ENCODE measurements at regions not wholly inside any gene's neighbourhood (a gene's known extent, or its start where the extent isn't known, plus 50 kb on each side); places are given as distances from the start of the nearest gene placed in this dataset.

GRCh38 chr1:86260476-86260875 is 103.9 kb upstream of the COL24A1 start:
- TF ChIP-seq, protein P1, sequence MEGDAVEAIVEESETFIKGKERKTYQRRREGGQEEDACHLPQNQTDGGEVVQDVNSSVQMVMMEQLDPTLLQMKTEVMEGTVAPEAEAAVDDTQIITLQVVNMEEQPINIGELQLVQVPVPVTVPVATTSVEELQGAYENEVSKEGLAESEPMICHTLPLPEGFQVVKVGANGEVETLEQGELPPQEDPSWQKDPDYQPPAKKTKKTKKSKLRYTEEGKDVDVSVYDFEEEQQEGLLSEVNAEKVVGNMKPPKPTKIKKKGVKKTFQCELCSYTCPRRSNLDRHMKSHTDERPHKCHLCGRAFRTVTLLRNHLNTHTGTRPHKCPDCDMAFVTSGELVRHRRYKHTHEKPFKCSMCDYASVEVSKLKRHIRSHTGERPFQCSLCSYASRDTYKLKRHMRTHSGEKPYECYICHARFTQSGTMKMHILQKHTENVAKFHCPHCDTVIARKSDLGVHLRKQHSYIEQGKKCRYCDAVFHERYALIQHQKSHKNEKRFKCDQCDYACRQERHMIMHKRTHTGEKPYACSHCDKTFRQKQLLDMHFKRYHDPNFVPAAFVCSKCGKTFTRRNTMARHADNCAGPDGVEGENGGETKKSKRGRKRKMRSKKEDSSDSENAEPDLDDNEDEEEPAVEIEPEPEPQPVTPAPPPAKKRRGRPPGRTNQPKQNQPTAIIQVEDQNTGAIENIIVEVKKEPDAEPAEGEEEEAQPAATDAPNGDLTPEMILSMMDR (IDR thresholded peaks at IDR 0.05), result no peak
- Mint-ChIP-seq H3K4me1 (ENCODE audit: low read depth) (peaks cover 10% of the 10 kb centered on the region; the same call in 1 of the 2 replicates), H3K27me3 (ENCODE audit: insufficient read depth) (peaks cover 2% of the 10 kb centered on the region; the same call in 1 of the 2 replicates), H3K36me3 (ENCODE audit: low read depth) (no peaks in the 10 kb centered on the region), H3K27ac (no peak overlapping the region), H3K9me3 (no peaks in the 10 kb centered on the region), H3K4me3 (no peak overlapping the region)
- no peak for DNase-seq

DNA sequence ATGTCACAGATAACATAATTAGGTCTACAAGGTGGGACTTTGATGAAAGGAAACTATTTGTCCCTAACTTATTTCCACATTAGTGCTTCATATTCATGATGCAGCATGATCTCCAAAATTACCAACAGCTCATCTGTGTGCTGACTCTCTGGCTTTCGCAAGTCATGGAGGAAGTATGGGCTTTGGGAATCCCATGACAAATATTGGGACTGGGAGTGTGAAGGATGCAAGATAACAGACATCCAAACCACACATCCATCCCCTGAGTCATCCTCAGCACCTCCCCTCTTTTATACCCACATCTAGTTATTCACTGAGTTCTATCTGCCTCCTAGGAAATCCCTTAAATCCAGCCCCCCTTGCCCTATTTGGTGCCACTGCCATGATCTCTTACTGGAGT is 102.8 kb upstream of the COL24A1 start:
- H3K27ac Mint-ChIP-seq, result no peak overlapping the region
- H3K36me3 Mint-ChIP-seq (ENCODE audit: low read depth), result no peaks in the 10 kb centered on the region
- peaks cover 10% of the 10 kb centered on the region; the same call in 1 of the 2 replicates for H3K4me1 Mint-ChIP-seq (ENCODE audit: low read depth)
- TF ChIP-seq, protein P1 (IDR thresholded peaks at IDR 0.05), result no peak
- no peak for DNase-seq
- H3K27me3 Mint-ChIP-seq (ENCODE audit: insufficient read depth), result peaks cover 2% of the 10 kb centered on the region
- H3K9me3 Mint-ChIP-seq, result no peaks in the 10 kb centered on the region
- H3K4me3 Mint-ChIP-seq, result no peak overlapping the region

DNA sequence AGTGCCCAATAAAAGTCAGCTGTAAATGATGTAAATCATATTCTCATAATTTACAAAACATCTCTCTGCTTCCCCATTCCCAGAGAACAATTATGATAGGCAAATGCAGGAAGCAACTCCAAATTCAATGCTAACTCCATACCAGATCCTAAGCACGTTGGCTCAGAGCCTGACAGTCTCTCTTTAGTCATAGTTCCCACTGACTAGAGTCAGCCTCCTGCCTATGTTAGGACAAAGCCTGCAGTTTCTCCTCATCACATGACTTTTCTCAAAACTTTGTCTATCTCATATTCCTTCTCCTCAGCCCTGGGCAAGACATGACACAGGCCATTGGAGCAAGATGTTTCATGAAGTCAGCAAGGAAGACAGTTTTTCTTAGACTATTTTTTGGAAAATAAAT is 101.5 kb upstream of the COL24A1 start:
- no peak for DNase-seq
- Mint-ChIP-seq H3K27ac (no peak overlapping the region), H3K36me3 (ENCODE audit: low read depth) (no peaks in the 10 kb centered on the region), H3K27me3 (ENCODE audit: insufficient read depth) (peaks cover 2% of the 10 kb centered on the region), H3K9me3 (no peaks in the 10 kb centered on the region), H3K4me1 (ENCODE audit: low read depth) (peaks cover 7% of the 10 kb centered on the region; the same call in 1 of the 2 replicates), H3K4me3 (no peak overlapping the region)
- TF ChIP-seq, protein P1 (IDR thresholded peaks at IDR 0.05), result no peak

DNA sequence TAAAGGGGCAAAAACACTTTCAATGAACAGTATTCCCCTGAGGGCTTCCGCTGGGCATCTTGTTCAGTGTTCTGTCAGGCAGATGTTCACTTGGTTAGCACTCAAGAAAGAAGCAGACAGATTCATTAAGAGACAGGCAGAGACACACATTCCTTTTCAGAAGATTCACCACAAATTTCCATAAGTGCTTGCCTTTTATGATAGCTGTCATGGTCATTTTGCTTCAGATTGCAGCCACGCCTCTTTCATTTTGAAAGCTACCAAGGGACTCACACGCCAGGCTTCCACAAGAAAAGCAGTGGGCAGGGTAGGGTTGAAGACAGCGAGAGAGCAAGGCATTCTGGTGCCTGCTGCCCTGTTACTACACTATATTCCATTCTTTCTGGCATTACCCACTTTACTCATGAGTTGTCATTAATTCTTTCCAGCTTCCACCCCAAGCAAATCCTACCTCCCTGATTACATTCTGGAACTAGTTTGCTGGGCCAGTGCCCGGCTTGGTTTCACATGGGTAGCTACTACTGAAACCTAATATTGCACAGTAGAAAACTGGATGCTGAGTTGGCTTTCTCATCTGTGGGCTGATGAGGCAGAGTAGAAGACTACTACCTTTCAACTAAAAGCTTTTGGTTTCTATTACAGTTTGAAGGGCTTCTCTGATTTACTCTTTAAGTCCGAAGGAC is 91.2 kb upstream of the COL24A1 start:
- Mint-ChIP-seq H3K27me3 (ENCODE audit: insufficient read depth) (peaks cover 2% of the 10 kb centered on the region; the same call in 1 of the 2 replicates), H3K4me3 (peak overlapping the region; percentile 65), H3K36me3 (ENCODE audit: low read depth) (no peaks in the 10 kb centered on the region), H3K27ac (no peak overlapping the region), H3K4me1 (ENCODE audit: low read depth) (peaks cover 5% of the 10 kb centered on the region), H3K9me3 (no peaks in the 10 kb centered on the region)
- peak; percentile 33 for DNase-seq
- TF ChIP-seq, protein P1 (IDR thresholded peaks at IDR 0.05), result no peak

DNA sequence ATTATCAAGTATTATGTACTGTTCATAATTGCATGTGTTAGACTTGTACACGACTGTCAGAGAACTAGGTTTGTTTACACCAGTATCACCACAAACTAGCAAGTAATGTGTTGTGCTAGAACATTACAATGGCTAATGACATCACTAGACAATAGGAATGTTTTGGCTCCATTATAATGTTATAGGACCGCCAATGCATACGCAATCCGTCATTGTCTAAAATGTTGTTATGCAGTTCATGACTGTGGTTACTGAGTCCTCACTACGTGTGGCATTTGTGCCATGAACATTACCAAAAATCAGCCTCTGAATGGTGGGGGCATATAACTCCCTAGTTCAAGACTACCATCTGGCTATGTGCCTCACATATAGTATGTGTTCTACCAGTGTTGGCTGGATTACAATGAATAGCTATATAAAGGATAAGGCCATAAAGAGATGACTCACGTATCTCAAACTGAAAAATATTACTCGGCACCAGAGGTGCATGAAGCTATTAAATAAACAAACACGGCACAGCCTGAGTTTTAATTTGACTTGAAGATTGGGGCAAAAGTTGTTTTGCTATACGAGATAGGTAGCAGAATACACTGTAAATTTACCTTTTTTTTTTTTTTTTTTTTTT is 89.1 kb upstream of the COL24A1 start:
- peaks cover 5% of the 10 kb centered on the region for H3K4me1 Mint-ChIP-seq (ENCODE audit: low read depth)
- no peak overlapping the region for H3K27ac Mint-ChIP-seq
- no peak overlapping the region for H3K4me3 Mint-ChIP-seq
- H3K27me3 Mint-ChIP-seq (ENCODE audit: insufficient read depth), result peaks cover 2% of the 10 kb centered on the region; the same call in 1 of the 2 replicates
- H3K36me3 Mint-ChIP-seq (ENCODE audit: low read depth), result no peaks in the 10 kb centered on the region
- no peaks in the 10 kb centered on the region for H3K9me3 Mint-ChIP-seq
- TF ChIP-seq, protein P1 (IDR thresholded peaks at IDR 0.05), result no peak
- DNase-seq, result no peak

Data from HFFc6 (cell line).